Mucosa of rectum (tissue), 2 donors: ENCODE measurements at regions not wholly inside any gene's neighbourhood (a gene's known extent, or its start where the extent isn't known, plus 50 kb on each side); places are given as distances from the start of the nearest gene placed in this dataset.

Experiments
- H3K27ac ChIP-seq, 2 donors: one replicate each; pipeline ENCODE4 v1.7.0; 2013; ENCODE audit warnings: inconsistent platforms in 2 of 2, low read depth in 2 of 2, low read length in 2 of 2
- H3K27me3 ChIP-seq, 2 donors: one replicate each; pipeline ENCODE4 v1.7.0; 2013; ENCODE audit warnings: low read length in 2 of 2; ENCODE audit not compliant: control insufficient read depth in 2 of 2, insufficient read depth in 2 of 2
- H3K36me3 ChIP-seq, 2 donors: one replicate each; pipeline ENCODE4 v1.7.0; 2013; ENCODE audit warnings: low read length in 2 of 2; ENCODE audit not compliant: control insufficient read depth in 2 of 2, insufficient read depth in 2 of 2
- H3K4me1 ChIP-seq, 2 donors: one replicate each; pipeline ENCODE4 v1.7.0; 2013; ENCODE audit warnings: low read length in 2 of 2, mild to moderate bottlenecking in 1 of 2; ENCODE audit not compliant: control insufficient read depth in 2 of 2, insufficient read depth in 2 of 2
- H3K4me3 ChIP-seq, 2 donors: one replicate each; pipeline ENCODE4 v1.7.0; 2013; ENCODE audit warnings: low read length in 2 of 2
- H3K9ac ChIP-seq, 2 donors: one replicate each; pipeline ENCODE4 v1.7.0; 2013; ENCODE audit warnings: low read length in 2 of 2, low read depth in 1 of 2, mild to moderate bottlenecking in 1 of 2
- H3K9me3 ChIP-seq, 2 donors: one replicate each; pipeline ENCODE4 v1.7.0; 2013; ENCODE audit warnings: low read length in 2 of 2; ENCODE audit not compliant: control insufficient read depth in 2 of 2
- donor health status: healthy.
- donor health status: Normal muscosa, but diverticular disease.

DNA sequence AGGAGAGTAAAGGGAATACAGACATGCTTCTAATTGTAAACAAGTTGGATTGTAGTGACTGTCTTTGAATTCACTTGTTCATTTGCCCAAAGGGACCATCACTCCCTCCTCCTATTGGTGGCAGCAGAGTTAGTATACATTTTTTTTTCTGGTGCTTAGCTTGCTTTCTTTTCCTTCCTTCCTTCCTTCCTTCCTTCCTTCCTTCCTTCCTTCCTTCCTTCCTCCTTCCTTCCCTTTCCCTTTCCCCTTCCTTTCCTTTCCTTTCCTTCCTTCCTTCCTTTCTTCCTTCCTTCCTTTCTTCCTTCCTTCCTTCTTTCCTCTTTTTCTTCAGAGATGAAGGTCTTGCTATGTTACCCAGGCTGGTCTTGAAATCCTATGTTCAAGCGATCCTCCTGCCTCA is 94.8 kb upstream of the ATP6AP2 start:
- Histone ChIP-seq H3K9ac (no peak overlapping the region), H3K4me3 (no peak overlapping the region), H3K27me3 (peaks cover 3 to 17% of the 10 kb centered on the region in 2 donors), H3K9me3 (no peaks in the 10 kb centered on the region), H3K4me1 (peaks cover 0 to 2% of the 10 kb centered on the region in 2 donors), H3K36me3 (no peaks in the 10 kb centered on the region), H3K27ac (no peak overlapping the region)

DNA sequence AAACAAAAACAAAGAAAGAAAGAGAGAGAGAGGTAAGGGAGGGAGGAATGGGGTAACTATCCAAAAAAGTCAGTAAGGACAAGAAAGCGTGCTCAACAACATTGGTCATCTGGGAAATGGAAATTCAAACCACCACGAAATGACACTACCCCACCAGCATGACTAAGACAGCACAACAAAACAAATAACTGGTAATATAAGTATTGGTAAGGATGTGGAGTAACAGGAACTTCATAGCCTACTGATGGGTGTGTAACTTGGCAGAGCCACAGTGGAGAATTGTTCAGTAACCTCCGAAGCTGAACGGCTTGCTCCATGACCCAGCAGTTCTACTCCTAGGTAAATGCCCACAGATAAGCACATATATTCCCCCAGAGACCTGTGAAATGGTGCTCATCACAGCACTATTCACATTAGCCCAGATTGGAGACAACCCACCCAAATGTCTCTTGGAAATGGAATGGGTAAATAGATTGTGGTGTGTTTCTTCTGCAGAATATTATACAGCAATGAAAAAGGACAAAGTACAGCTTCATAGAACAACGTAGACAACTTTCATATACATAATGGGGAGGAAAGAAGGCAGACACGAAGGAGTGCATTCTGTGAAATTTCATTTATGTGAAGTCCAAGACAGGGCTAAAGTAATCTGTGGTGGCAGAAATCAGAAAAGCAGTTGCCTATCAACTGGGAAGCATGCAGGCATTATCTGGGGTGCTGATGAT is 95.5 kb upstream of the ATP6AP2 start:
- Histone ChIP-seq H3K9me3 (no peaks in the 10 kb centered on the region), H3K27ac (no peak overlapping the region), H3K4me1 (no peaks in the 10 kb centered on the region), H3K27me3 (peaks cover 10 to 20% of the 10 kb centered on the region in 2 donors), H3K4me3 (no peak overlapping the region), H3K36me3 (no peaks in the 10 kb centered on the region), H3K9ac (no peak overlapping the region)

DNA sequence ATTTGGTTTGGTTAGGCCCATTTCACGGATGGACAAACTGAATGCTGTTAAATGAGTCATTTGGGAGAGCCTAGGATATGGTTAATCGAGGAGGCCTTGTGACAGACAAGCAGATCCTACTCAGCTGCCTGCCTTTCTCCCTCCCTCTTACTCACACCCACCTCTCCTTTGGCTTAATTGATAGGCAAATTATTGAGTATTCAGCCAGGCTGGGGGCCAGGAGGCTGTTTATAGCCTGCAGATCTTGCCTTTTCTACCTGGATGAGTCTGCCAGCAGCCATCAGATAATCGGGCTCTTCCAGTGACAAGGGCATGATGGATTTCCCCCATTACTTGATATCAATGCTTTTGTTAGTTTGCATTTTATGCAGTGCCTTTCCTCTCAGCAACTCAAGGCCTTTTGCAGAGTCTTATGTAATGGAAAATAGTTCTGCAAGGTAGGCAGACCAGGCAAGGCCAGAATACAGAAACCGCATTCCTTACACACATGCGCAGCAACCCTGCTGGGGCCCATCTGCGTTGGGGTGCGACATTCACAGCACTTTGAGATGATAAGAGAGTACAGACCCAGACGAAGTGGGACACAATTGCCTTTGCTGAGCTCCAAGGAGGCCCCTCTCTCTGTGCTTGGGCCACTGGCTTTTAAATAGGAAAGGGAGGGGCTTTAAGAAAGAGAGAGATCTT is 96.2 kb upstream of the ATP6AP2 start:
- Histone ChIP-seq H3K27me3 (peaks cover 10 to 19% of the 10 kb centered on the region in 2 donors), H3K9me3 (no peaks in the 10 kb centered on the region), H3K4me1 (no peaks in the 10 kb centered on the region), H3K4me3 (no peak overlapping the region), H3K27ac (no peak overlapping the region), H3K9ac (no peak overlapping the region), H3K36me3 (no peaks in the 10 kb centered on the region)

DNA sequence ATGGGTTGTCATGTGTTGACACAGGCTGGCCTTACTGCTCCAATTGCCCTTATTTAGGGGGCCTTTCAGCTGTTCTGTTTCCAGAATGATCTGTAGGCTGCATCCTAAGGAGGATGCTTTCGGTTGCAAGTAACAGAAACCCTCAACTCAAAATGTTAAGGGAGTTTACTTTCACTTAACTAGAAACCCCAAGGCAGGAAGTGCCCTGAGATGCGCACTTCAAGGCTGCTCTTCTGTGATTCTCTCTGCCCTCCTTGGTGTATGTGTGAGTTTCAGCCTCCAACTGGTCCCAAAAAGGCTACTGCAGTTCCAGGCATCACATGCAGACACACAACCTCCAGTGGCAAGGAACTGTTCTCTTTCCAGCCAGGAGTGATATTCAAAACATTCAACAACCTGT is 97.3 kb upstream of the ATP6AP2 start:
- Histone ChIP-seq H3K27me3 (peaks cover 10 to 21% of the 10 kb centered on the region in 2 donors), H3K9ac (no peak overlapping the region), H3K4me1 (no peaks in the 10 kb centered on the region), H3K27ac (no peak overlapping the region), H3K9me3 (no peaks in the 10 kb centered on the region), H3K4me3 (no peak overlapping the region), H3K36me3 (no peaks in the 10 kb centered on the region)

DNA sequence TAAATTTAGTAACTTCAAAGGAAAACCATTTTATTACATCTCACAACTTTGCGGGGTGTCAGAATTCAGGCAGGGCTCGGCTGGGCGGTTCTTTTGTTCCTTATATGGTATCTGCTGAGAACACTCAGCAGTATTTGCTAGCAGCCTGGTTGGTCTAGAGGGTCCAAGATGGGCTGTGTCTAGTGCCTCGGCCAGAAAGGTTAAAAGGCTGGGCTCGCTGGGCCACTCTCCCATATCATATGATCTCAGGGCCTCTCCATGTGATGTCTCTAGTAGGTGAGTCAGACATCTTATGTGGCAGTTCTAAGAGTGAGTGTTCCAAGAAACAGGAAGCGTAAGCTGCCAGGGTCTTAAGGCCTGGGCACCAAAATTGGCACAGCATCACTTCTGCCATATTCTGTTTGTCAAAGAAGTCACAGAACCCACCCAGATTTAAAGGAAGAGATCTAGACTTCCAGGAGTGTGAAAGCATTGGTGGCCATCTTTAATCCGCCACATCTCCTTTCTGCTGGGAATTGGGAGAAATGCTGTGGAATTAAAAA is 100.9 kb upstream of the ATP6AP2 start:
- no peak overlapping the region for H3K27ac ChIP-seq
- H3K27me3 ChIP-seq, result peaks cover 16 to 24% of the 10 kb centered on the region in 2 donors
- H3K9me3 ChIP-seq, result no peaks in the 10 kb centered on the region
- H3K36me3 ChIP-seq, result no peaks in the 10 kb centered on the region
- H3K4me3 ChIP-seq, result no peak overlapping the region
- no peak overlapping the region for H3K9ac ChIP-seq
- H3K4me1 ChIP-seq, result no peaks in the 10 kb centered on the region

DNA sequence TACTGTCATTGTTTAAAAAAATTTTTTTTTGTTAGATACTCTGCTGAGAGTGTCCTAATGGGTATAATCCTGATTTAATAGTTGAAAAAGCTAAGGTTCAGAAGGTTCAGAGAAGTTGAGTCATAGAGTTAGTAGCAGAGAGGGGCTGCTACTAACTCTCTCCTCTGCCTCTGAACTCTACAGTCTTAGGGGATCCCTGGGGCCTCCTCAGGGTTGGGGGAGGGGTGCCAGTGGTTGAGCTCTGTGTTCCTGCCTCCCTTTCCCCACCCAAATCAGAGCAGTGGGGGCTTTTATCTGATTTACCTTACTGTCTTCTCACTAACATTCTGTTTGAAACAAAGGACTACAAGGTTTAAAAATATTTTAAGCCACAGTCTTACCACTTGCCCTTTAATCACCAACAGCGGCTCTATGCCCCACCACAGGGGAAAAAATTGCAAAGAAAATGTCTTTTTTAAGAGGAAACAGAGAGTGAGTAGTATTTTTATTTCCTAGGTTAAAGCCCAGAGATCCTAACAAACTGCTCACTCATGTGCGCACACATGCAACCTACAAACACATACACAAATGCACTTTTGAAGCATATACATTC is 102.2 kb upstream of the ATP6AP2 start:
- H3K27me3 ChIP-seq, result peaks cover 23 to 31% of the 10 kb centered on the region in 2 donors
- no peaks in the 10 kb centered on the region for H3K4me1 ChIP-seq
- H3K9me3 ChIP-seq, result no peaks in the 10 kb centered on the region
- H3K36me3 ChIP-seq, result no peaks in the 10 kb centered on the region
- H3K27ac ChIP-seq, result no peak overlapping the region
- no peak overlapping the region for H3K9ac ChIP-seq
- no peak overlapping the region for H3K4me3 ChIP-seq

DNA sequence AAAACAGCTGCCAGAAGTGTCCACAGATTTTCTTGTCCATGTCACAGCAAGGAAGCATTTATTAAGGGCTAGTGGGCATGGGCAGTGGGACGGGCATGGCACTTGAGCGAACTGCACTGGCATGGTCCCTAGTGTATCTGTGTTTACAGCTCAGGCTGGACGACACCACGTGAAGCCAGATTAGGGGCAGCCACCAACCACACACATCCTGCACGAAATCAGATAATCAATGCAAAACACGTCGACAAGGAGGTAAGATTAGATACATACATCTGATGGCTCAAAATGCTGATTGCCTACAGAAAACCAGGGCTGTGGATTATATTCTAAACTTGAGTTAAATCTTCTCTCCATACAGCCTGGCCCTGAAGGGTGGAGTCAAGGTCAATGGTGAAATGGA is 103.8 kb upstream of the ATP6AP2 start:
- no peak overlapping the region for H3K27ac ChIP-seq

DNA sequence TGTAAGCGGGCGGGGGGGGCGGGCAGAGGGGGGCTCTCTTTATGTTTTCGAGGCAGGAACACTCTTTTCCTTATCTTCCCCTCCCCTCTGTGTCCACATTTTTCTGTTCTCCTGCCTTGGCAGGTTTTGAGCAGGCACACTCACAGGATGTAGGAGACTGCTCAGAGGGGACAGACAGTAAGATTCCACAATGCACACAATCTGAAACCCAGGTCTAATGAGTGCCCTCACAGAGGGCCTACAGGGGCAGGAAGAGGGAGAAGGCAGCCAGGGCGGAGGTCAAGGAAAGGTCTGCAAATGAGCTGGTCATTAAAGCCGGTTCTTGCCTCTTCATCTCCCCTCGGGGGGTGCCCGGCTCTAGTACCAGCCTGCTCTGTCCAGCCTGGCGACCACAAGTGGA is 106.1 kb upstream of the ATP6AP2 start:
- Histone ChIP-seq H3K4me1 (peaks cover 0 to 4% of the 10 kb centered on the region in 2 donors), H3K36me3 (no peaks in the 10 kb centered on the region), H3K9ac (no peak overlapping the region), H3K27me3 (peaks cover 22 to 32% of the 10 kb centered on the region in 2 donors), H3K27ac (no peak overlapping the region), H3K9me3 (no peaks in the 10 kb centered on the region), H3K4me3 (no peak overlapping the region)

More for the DNA sequence above, 103.8 kb upstream of the ATP6AP2 start:
- Histone ChIP-seq H3K27me3 (peaks cover 25 to 32% of the 10 kb centered on the region in 2 donors), H3K4me3 (no peak overlapping the region), H3K36me3 (no peaks in the 10 kb centered on the region), H3K9me3 (no peaks in the 10 kb centered on the region), H3K9ac (no peak overlapping the region), H3K4me1 (peaks cover 0 to under 1% of the 10 kb centered on the region in 2 donors)

DNA sequence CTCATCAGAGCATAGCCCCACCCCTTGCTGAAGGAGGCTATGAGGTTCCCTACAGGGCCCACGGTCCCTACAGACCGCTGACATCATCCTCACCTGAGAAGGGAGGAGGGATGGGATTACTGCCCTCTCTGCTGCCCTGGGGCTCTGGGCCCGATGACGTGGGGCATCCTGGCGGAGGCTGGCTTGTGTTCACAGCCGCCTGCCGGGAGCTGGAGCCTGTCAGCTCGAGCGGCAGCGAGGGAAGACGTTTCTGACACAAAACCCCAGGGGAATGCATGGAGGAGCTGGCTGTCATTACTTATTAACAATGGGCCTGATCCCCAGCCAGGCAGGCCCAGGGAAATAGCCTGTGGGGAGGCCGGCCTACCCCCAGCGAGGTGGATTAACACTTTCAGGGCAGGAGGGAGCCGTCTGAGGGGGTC is 106.6 kb upstream of the ATP6AP2 start:
- Histone ChIP-seq H3K27me3 (peaks cover 22 to 34% of the 10 kb centered on the region in 2 donors), H3K9ac (no peak overlapping the region), H3K36me3 (no peaks in the 10 kb centered on the region), H3K27ac (no peak overlapping the region), H3K9me3 (no peaks in the 10 kb centered on the region), H3K4me3 (no peak overlapping the region), H3K4me1 (peaks cover 0 to 4% of the 10 kb centered on the region in 2 donors)
